GM21737 (cell line): ENCODE measurements at regions not wholly inside any gene's neighbourhood (a gene's known extent, or its start where the extent isn't known, plus 50 kb on each side); places are given as distances from the start of the nearest gene placed in this dataset.
"Not testable (repeated sequence)": the region's sequence is repeated elsewhere in the genome, so short reads cannot be mapped to it uniquely, and the experiment has no call there.

ENCODE experiments used
- ATAC-seq: cut with Tn5 transposase; IDR thresholded peaks from one replicate; pipeline ENCODE4 v1.9.1; 2021; ENCODE audit warnings: mild to moderate bottlenecking, moderate library complexity; ENCODE audit not compliant: unreplicated experiment

DNA sequence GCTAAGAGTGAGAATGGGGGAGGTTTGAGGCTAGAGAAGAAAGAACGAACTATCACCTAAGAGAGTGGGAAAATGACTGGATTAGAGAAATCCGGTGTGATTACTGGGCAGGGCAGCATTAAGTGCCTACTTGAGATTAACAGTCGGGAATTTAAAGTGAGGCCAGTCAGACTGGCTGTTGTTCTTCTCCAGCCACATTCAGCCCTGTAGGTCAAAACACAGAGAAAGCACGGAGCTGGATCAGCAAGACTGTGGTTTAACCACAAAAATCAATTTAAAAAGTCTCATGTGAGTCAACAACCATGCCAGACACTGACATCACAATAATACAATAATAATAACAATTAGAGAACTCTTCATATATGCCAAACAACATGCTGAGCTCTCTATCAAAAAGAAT, 301.9 kb upstream of the SGK1 start:
- ATAC-seq: no peak

DNA sequence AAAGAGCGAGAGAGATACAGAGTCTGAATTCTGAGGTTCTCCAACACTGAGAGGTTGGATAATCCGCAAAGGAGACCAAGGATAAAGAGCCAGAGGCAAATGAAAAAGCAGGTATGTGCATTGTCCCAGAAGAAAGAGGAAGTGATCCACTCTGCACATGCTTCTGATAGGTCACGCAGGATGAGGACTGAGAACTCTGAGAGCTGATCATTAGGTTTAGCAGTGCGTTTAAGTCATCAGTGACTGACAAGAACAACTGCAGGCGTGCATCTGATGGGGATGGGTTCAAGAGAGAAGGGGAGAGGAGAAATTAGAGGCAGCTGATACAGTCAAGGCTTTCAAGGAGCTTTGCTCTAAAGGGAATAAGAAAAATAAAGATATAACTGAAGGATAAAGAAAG, 301.2 kb upstream of the SGK1 start:
- no peak for ATAC-seq

DNA sequence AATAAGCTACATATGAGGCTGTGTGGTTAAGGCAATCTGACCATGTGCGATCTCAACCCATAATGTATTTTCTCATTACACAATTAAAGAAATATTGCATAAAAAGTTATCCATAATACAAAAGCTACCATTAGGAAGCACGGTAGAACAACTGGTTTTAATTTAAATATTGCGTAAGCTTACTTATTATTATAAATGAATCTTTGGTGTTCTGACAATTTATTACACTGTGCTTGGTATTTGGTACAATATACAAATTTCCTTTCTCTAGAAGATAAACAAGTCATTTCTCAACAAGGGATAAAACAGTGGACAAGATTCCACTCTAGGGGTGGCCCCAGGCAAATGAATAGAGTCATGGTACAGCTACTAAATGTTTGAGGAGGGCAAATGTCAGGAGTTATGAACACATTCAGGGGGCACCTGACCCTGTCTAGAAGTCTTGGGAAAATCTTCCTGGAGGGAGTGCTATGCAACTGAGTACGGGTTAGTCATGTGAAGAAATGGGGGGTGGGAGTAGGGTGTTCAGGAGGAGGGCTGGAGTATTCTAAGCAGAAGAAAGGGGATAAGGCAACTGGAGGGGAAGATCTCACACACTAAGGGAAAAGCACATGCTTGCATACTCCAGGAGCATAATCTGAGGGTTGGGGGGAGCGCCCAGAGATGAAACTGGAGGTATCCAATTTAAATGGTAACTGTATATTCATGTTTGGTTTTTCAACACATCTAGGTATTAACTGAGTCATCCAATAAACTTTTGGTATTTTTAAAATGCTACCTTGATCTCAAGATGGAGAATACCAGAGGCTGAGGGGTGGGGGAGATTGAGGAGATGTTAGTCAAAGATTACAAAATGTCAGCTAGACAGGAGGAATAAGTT, 296.9 kb upstream of the SGK1 start:
- ATAC-seq: no peak

DNA sequence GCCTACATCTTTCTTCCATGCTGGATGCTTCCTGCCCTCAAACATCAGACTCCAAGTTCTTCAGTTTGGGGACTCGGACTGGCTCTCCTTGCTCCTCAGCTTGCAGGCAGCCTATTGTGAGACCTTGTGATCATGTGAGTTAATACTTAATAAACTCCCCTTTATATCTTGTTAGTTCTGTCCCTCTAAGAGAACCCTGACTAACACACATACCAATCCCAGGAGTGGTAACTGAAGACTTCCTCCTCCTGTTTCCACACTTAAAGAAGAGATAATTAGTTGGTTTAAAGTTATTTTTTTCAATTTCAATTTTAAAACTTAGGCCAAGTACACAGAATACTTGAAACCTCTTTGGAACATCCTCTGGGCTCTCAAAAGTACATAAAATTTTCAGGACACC, 294.2 kb upstream of the SGK1 start:
- not testable (repeated sequence) for ATAC-seq

DNA sequence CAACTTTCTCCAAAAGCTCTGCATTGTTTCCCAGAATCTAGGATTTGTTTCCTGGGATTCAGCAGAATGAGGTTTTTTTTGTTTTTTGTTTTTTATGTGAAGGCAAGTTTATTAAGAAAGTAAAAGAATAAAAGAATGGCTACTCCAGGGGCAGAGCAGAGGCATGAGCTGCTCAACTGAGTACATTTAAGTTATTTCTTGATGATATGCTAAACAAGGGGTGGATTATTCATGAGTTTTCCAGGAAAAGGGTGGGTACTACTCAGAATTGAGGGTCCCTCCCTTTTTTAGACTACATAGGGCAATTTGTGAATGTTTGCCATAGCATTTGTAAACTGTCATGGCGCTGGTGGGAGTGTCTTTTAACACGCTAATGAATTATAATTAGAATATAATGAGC, 292.5 kb upstream of the SGK1 start:
- no peak for ATAC-seq

DNA sequence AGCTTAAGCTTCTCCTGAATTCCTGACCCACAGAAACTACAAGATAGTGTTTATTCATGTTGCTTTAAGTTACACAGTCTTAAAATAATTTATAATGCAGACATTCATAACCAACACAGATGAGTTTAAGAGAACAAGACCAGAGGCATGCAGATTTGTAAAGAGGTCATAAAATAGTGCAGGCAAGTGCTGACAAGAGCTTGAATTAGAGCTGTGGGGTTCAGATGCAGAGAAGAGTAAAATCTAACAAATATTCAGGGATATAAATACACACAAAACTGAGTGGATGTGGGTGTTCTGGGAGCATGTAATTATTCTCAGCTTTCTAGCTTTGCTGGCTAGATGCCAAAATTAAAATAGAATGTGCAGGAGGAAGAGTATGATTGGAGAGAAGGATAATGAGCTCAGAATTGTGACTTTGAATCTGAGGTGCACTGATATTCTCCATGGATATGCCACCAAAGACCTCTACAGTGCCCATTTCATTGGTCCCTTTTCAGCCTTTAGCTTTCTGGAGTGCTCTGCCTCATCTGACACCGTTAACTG, 291.9 kb upstream of the SGK1 start:
- ATAC-seq: no peak

DNA sequence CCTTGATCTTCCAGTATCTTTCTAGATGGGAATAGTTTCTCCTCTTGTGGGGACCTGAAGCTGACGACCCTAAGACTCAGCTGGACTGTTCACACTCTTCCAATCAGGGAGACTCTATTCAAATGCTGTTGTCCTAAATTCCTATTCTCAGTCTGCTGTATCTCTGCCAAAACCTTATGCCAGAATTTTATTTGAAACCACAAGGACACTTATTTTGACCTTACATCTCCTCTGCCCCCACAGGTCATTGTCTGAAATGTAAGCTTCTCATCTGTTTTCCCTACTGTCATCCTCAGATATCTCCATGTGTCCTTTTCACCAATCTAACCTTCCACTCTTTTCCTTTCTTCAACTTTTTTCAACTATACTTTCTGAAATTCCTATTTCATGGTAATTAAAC, 289.5 kb upstream of the SGK1 start:
- ATAC-seq: no peak

DNA sequence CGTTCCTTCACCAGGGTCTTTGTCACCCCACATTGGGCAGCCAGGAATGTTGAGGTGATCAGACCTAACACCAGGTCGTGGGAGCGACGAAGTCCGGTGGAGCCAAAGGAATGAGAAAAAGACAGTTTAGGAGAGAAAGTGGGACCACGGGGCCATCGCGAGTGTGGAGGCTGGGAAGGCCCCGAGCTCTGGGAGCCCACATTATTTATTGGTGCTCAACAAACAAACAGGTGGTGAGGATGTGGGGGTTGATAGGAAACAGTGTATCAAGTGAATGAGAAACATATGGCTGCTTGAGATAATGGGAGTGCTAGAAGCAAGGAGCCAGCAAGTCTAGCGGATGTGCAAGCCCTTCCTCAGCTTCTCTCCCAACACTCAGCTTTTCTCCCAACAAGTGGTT, 287.1 kb upstream of the SGK1 start:
- ATAC-seq: no peak

DNA sequence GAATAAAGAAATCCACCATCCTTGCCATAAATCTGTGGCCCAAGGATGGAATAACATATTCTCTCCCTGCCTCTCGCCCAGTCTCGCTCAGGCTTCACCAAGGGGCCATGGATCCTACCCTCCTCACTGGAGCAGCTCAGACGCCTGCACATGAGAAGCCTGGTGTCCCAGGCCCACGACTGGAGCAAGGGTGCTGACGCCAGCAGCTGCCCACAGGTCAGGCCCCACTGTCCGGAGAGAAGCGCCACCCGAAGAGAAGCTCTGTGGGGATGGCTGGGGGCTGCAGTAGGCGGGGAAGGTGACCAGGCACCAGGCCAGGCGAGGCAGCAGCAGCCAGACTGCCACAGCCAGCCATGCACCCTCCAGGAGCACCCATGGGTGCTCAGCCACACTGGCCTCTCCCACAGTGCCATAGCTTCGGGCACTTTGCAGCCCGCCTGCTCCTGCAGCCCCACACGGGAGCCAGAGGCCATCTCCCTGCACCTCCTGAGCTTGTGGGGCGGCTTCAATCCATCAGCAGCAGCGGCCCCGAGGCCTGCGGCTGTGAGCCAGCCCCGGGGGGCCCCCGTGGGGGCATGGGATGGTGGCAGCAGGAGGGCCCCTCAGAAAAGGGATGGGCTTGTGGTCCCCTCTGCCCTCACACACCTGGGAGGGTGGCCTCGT, 286.2 kb upstream of the SGK1 start:
- ATAC-seq: no peak

DNA sequence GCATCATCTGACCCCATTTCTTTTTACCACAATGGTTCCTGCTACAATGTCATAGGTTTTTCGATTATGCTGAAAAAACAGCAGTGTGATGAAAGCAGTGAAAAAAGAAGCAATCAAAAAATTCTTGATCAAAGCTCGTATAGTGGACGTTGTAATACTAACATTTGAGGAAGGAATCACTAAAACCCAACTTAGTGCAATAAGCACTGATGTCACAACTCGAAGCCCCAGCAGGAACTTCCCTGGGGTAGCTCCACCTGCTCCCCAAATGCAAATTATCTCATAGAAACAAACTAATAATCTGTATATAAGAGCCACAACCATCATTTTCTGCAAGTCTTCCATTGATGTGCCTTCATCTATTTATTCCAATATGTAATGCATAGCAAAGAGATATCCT, 285.6 kb upstream of the SGK1 start:
- no peak for ATAC-seq

DNA sequence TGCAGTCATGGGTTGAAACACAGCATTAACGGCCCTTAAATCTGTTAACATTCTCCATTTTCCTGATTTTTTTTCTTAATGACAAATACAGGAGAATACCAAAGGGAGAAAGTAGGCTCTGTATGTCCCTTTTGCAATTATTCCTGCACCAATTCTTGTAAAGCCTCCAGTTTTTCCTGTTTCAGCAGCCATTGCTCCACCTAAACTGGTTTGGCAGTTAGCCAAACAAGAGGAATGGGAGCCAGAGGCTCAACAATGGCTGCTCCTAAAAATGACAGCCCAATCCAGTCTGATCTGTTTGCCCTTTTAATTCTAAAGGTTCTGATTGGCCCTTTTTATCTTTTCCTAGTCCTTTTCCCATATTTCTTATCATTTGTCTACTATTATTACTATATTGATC, 284.2 kb upstream of the SGK1 start:
- ATAC-seq: no peak

DNA sequence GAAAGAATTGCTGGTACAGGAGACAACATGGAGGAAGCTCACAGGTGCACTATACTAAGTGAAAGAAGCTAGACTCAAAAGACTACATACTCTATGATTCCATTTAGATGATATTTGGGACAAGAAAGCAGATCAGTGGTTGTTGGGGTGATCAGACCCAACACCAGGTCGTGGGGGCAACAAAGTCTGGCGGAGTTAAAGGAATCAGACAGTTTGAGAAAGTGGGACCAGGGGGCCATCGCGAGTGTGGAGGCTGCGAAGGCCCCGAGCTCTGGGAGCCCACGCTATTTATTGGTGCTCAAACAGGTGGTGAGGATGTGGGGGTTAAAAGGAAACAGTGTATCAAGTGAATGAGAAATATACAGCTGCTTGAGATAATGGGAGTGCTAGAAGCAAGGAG, 282.8 kb upstream of the SGK1 start:
- no peak for ATAC-seq

DNA sequence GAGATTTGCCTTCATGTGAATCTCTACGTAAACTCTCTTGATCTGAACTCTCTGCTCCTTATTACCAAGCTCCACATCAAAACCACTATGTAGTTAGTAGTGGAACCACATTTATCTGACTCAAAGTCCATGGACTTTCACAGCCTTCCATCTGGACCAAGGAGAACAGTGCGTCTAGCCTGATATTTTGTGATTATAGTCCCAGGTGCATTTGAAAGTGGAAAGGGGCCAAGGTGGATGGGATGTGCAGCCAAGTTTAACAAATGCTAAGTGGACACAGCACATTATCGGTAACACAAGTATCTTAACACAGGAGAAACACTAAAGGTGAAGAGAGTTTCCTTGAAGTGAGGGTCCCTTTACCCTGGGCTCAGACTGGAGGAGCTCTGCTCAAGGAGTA, 281.2 kb upstream of the SGK1 start:
- no peak for ATAC-seq

DNA sequence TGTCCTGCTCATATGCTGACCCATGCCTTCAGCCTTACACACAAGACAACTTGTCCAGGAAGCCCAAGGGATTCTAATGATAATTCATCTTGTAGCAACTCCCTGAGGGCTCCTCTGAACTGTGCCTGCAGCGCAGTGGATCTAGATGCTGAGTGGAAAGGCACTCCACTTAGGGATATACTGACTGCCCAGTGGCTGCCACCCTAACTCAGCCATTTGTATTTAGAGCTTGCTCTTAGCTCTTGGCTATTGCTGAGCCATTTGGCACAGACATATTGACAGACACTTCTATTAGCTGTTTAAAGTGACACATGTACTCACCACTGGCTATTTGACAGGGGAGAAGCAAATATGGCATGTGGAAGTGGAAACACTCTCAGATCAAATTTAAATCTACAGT, 278.3 kb upstream of the SGK1 start:
- no peak for ATAC-seq

DNA sequence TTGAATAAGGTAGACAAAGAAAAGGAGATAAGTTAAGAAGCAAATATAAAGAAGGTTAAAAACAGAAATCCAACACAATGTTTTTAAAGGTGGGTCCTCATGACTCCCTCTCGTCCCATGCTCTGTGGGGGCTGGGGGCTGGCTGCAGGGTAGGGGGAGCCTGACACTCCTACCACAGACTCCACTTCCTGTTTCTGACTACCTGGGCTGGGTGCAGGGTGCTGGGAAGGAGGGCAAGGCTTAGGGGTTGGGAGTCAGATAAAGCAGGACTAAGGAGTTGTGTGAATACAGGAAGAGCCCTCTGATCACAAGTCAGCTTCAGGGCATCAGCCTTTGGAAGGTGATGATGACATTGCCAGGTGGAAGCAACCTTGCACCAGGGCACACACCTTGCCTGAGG, 277.0 kb upstream of the SGK1 start:
- no peak for ATAC-seq

DNA sequence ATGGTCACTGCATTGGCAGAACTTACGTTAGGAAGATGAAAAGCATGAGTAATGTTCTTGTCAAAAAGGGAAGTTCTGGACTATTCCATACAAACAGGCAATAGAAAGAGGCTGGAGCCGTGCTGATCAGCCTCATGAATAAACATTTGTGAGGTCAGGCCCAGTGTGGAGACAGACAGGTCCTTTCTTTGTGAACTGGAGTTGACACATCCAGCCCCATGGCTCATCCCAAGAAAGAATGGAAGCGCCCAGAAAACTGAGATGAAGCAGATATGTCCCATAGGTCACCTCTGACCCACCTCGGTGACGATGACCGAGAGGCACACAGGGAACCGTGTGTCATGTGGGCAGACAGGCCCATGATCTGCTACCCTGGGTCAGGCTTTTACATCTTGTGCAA, 276.0 kb upstream of the SGK1 start:
- ATAC-seq: no peak

DNA sequence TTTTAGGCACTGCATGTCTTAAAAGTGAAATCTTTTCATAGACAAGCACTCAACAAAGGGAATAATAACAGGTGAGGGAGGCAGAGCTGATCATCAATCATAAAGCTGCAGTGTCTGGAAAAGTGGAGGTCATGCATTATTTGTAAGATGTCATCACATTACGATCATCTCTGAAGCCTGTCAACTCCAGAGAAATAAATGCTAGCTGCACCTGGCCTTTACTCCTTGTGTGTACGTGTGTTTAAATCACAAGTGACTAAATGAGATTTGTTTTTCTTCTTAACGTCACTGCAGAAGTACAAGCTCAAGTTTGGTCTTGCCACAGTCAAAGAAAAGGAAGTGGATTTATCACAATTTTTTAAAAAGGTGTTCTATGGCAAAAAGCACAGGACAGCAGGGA, 275.5 kb upstream of the SGK1 start:
- no peak for ATAC-seq

DNA sequence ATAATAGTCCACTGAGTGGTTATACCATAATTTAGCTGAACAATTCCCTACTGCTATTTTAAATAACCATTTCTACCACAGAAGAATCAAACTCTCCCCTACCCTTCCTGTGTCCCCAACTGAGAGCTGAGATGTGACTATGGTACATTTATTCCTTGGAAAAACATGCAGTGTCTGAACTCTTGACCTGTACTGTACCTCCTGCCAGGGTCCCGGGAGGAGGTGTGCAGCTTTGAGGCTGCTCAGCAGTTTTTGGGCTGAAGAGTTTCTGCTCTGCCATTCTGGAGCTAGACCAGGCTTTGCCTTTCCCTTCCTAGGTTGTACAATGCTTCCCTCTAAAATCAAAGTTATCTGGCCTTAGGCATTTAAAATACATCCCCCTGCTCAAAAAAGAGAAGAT, 275.1 kb upstream of the SGK1 start:
- ATAC-seq: no peak

DNA sequence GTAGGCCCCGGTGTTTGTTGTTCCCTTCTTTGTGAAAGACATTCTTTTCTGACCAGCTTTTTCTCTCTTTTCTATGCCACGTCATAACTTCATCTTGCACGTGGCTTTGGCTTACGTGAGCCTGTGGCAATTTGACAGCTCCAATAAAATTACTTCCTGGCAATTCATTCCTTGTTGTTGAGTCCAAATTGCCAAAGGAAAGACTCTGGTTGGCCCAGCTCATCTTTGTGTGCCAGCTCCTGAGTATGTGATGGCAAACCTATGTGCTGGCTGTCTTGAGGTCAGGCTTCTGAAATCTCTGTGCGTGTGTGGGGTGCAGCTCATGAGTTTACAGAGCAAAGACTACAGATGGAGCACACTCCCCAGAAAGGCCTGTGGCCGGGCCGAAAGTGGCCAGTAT, 272.5 kb upstream of the SGK1 start:
- ATAC-seq: no peak

DNA sequence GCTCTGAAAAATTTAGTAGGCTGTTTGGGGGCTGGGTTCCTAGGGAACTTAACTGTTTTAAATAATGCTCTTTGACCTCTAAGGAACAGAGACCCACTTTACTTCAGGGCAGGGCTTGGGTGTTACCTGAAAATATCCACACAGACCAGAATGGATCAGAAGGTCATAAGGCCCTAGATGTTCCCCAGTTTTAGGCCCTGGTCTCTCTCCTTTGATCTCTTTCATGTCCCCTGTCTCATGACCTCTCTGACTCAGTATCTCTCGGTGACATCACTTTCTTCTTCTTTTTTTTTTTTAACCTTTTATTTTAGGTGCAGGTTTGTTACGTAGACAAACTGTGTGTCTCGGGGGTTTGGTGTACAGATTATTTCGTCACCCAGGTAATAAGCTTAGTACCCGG, 272.1 kb upstream of the SGK1 start:
- ATAC-seq: no peak

DNA sequence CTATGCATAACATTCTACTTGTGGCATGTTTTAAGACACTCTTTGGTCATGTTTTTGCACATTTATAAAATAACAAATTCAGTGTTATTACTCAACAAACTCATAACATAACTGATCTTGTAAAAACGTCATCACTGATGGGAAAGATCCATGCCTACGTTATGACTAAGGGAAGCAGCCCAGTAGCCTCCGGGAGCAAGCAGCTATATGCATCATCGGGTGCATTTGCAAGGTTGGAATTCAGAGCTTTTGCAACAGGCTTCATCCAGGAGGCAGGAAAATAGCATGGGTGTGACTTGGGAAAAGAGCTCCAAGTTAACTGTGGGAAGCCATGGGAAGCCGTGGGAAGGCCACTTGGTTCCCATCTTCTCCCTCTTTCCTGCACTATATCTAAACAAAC, 271.6 kb upstream of the SGK1 start:
- no peak for ATAC-seq

DNA sequence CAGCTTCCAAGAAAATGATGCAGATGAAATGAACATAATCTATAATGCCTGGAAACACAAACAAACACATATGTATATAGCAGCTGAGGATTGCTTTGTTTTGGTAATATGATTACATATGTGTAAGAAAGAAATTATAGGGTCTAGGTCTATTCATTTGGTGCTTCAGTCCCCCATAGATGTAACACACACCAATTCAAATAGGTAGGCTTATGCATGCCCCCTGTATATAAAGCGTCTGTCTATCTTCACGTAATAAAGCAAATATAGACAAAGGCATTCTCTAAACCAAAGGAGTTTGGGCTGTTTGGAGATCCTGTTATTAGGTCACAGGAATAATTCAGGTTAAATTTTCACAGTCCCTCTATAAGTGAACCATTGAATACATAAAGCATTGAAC, 270.4 kb upstream of the SGK1 start:
- ATAC-seq: no peak

DNA sequence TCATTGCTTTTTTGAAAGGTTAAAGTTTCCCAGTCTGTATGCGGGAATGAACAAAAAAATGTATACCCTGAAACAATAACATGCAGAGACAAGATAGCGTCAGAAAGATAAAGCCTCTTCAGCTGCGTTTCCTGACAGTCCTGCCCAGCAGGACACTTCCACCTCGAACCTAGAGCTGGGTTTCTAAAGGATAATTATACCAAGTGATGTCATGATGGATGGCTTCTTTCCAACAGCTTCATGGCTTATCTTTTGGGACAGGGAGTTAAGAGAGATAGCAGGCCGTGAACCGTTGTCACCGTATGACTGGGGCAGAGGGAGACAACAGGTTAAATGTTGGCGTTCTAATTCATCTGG, 267.6 kb upstream of the SGK1 start:
- ATAC-seq: no peak
